ENCODE measurements at regions not wholly inside any gene's neighbourhood (a gene's known extent, or its start where the extent isn't known, plus 50 kb on each side); places are given as distances from the start of the nearest gene placed in this dataset.

- no peak for TF ChIP-seq POLR2A (IDR thresholded peaks at IDR 0.05)
- TF ChIP-seq CTCF (IDR thresholded peaks at IDR 0.05 in 8 of 11, conservative IDR thresholded peaks at IDR 0.05 in 3 of 11), result no peak
- TF ChIP-seq POLR2AphosphoS5 (IDR thresholded peaks at IDR 0.05), result no peak
Observed at GRCh38 chr2:55760125-55760524, 66.5 kb upstream of the PNPT1 start.
